ENCODE measurements at regions not wholly inside any gene's neighbourhood (a gene's known extent, or its start where the extent isn't known, plus 50 kb on each side); places are given as distances from the start of the nearest gene placed in this dataset.
A peak's percentile ranks its signal among the peaks of the same experiment; 100 is the strongest.
"Not testable (repeated sequence)": the region's sequence is repeated elsewhere in the genome, so short reads cannot be mapped to it uniquely, and the experiment has no call there.

GRCh38 chr6:109253366-109253765 is 128.9 kb downstream of the CD164 start:
- DNase-seq = no peak

- DNase-seq = no peak
Observed at GRCh38 chr6:109252261-109253041, 129.8 kb downstream of the CD164 start.

- no peak for DNase-seq
Observed at GRCh38 chr6:109251839-109252238, 130.4 kb downstream of the CD164 start.

DNA sequence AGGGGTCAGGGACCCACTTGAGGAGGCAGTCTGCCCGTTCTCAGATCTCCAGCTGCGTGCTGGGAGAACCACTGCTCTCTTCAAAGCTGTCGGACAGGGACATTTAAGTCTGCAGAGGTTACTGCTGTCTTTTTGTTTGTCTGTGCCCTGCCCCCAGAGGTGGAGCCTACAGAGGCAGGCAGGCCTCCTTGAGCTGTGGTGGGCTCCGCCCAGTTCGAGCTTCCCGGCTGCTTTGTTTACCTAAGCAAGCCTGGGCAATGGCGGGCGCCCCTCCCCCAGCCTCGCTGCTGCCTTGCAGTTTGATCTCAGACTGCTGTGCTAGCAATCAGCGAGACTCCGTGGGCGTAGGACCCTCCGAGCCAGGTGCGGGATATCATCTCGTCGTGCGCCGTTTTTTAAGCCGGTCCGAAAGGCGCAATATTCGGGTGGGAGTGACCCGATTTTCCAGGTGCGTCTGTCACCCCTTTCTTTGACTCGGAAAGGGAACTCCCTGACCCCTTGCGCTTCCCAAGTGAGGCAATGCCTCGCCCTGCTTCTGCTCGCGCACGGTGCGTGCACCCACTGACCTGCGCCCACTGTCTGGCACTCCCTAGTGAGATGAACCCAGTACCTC is 131.6 kb downstream of the CD164 start:
- not testable (repeated sequence) for DNase-seq

DNA sequence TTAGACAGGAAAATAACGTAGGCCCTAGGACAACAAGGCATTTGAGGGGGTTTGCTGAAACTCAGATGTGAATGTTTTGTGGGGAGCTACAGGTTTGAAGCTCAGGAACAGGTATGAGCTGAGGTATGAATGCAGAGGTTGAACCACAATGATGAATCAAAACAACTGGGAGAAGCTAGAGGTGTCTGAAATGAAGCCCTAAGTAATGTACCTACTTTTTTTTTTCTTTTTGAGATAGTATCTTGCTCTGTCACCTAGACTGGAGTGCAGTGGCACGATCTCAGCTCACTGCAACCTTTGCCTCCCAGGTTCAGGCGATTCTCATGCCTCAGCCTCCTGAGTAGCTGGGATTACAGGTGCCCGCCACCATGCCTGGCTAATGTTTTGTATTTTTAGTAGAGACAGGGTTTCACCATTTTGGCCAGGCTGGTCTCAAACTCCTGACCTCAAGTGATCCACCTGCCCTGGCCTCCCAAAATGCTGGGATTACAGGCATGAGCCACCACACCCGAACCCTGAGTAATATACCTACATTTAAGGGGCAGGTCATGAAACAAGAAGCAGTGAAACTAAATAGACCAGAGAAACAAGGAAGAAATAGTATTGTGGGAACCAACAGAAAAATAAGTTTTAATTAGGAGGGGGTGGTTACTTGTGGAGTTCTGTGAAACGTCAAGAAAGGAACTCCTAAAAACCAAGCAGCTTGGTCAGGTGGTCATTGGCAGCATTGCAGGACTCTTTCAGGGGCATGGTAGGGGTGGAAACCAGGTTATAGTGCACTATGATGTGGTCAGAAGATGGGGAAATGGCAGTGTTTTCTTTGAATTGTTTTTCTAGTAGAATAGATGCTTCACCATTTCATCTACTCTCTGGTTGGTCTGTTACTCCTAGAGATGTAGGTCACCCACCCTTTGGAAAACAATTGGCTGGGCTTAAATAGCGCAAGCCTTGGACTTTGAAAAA is 138.1 kb downstream of the CD164 start:
- no peak for DNase-seq

GRCh38 chr6:109242925-109243324 is 139.3 kb downstream of the CD164 start:
- no peak for DNase-seq

DNA sequence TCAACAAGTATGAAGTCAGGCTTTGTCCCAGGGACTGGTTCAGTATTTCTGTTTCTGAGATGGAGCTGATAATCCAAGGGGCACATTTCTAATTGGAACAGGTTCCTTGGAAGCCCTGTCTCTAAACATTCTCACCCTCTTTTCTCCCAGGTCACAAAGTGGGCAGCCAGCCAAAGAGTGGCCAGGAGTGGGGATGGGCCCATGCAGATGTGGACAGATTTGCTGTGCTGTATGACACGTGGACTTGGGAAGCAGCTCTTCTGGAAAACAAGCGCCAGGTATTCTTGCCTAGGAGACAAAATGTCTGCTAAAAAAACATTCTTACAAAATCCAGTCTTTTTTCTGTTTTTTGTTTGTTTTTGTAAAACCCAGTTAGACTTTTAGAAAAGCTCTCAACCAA is 140.2 kb downstream of the CD164 start:
- no peak for DNase-seq

DNA sequence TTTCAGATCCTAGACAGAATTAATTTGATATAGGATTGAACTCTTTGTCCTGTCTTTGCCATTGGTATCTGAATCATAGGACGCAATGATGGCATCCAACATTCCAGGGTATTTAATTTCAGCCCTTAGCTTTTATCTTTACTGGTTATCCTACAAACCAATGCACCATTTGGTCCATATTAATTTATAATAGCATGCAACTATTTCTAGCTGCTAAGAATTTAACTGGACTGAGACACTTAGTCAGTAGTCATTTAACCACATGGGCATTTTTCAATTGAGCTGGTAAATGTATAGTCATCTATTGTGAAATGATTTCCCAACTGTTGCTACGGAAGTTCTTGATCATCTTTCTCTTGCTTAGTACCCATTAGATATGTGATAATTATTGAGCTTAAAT is 141.1 kb downstream of the CD164 start:
- DNase-seq = no peak

DNA sequence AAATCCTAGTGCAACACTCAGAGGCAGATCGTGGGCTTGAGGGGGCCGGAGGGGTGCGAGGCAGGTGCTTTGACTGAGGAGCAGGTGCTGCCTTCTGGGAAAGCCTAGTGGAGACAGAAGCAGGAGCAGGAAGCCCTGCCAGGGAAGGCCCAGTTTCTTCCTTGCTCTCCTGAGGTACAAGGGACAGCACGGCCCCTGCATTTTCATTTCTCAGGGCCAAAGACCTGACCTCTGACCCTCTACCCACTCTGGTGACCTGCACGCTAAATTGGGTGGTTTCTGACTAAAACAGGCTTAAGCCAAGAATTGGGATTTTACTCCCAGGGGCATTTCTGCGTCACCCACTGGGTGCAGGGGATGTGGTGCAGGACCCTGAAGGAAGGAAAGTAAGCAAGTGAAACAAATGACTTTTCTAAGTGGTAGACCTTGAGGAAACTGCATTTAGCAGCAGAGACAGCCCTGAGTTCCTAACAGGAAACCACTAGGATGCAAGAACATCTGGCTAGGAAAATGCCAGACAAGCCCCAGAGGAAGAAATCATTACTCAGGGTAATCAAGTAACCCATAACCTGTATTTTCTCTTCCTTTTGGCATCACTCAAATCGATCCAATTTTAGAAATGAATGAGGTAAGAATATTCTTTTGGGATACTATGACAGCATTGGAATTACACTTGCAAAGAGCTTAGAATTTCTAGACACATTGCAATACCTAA is 141.7 kb downstream of the CD164 start:
- DNase-seq = no peak

DNA sequence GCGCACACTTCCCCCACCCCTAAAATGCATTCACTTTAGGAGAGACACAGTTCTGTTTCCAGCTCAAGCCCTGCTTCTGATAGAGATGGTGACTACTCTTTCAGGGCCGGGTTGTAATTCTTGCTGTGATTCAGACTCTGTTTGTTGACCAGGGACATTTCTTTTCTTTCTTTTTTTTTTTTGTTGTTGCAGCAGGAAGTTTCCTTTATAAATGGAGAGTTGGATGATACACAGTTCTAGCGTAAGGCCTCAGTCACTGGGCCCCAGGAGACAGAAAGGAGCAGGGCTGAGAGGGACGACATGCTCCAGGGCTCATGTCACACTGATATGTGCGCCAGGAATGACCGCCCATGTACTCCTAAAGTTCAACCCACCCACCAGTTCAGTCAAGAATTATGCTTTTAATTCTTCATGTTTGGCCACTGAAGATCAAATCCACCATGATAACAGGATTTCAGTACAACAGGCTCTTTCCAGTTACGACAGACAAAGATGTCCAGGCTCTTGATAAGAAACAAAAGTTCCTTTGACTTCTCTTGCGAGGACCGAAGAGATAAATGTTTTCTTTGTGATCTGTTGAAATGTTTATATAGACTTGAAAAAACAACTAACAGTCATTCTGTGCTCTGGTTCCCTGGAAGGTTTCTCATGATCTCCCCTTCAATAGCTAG is 142.5 kb downstream of the CD164 start:
- DNase-seq = no peak

DNA sequence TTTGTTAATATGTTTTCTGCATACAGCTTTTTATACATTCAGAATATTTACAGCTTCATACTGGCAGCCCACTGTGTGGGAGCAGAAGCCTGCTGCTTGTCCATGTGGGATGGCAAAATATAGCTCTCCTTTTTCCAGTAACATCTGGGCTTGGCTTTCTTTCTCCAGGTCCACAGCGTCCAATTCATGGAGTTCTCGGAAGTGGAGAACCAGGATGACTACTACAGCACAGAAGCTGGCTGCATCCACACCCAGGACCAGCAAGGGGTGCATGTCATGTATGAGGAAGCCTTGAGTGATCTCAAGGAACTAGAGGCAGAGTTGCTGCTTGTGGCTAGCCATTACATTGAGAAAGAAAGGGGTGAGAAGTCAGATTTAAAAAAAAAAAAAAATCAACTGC is 143.1 kb downstream of the CD164 start:
- no peak for DNase-seq

DNA sequence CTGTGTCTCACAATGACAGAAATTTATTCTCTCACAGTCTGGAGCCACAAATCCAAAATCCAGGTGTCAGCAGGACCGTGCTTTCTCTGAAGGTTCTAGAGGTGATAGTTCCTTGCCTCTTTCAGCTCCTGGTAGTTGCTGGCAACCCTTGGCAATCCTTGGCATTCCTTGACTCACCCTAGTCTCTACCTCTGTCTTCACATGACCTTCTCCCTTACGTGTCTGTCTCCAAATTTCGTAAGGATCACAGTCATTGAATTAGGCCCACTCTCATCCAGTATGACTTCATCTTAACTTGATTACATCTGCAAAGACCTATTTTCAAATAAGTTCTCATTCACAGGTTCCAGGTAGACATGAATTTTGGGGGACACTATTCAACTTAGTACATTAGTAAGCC is 143.1 kb downstream of the CEP57L1 start:
- no peak for DNase-seq

DNA sequence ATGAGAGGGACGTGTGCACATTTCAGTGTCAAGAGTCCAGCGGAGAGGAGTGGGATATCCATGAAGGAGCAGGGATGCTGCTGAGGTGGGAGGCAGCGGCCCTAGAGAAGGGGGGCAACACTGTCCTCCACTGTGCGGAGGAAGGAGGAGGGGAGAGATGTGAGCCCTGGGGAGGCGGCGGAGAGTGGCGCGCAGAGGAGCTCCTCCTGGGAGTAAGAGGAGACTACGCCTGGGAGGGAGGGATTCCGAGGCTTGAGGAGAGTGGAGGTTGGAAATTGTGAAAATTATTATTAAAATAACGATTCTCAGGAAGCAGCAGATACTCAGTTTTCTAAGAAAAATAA is 142.7 kb downstream of the CEP57L1 start:
- DNase-seq = no peak

- peak; percentile 7 for DNase-seq
Observed at GRCh38 chr6:109237077-109237985, 142.0 kb downstream of the CEP57L1 start.

DNA sequence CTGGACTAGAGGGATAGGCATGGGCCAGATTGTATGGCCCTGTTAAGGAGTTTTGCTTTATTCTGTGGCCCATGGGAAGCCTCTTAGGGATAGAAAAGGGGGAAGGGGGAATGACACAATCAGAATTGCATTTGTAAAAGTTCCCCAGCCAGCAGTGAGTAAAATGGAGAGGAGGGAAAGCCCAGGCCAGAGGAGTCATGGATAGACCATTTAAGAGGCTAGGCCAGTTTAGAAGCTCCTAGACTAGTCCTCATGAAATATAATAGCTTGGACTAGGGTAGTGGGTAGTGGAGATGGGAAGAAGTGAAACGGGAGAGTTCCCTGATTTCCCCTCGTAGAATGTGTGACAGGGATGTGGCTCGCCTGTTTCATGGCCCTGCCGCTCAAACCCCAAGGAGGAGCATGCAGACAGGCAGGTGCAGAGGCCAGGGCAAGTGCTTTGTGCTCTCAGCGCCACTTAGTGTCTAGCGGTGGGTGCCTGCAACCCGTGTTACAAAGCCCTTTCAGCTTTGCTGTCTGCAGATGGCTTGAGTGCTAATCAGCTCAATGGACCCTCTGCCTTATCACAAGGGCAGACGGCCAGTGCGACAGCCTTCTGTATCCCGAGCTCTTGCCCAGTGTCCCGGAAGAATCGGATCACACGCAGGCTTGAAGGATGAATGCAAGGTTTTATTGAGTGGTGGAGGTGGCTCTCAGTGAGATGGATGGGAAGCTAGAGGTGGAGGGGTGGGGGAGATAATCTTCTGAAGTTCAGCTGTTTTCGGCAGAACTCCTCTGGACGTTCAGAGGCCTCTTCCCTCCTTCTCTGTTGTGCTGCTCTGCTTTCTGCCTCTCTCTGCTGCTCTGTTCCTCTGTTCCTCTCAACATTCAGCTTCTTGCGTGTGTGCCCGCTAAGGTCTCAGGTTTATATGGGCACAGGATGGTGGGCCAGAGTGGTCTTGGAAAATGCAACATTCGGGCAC is 141.1 kb downstream of the CEP57L1 start:
- peak; percentile 18 for DNase-seq

DNA sequence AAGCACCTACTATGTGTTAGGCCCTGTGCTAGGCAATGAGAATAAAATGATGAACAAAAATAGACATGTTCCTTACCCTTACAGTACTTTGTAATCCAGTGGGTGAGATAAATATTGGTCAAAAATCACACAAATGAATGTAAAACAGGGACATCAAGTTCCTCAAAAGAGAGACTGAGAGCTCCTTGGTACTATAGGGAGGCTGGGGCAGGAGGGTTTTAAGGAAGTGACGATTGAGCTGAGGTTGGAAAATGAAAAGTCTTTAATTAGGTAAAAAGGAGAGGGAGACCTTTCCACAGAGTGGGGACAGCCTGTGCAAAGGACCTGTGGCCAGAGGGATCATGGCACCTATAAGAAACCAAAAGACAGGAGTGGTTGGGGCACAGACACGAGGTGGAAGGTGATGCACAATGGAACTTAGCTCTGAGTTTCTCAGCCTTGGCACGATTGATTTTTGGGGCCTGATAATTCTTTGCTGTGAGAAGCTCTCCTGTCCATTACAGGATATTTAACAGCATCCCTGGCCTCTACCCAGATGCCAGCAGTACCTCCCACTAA is 140.3 kb downstream of the CEP57L1 start:
- no peak for DNase-seq

- no peak for DNase-seq
Observed at GRCh38 chr6:109230453-109230852, 135.1 kb downstream of the CEP57L1 start.

GRCh38 chr6:109229536-109229935 is 134.2 kb downstream of the CEP57L1 start:
- DNase-seq = no peak

- no peak for DNase-seq
Observed at GRCh38 chr6:109227646-109228045, 132.3 kb downstream of the CEP57L1 start.

DNA sequence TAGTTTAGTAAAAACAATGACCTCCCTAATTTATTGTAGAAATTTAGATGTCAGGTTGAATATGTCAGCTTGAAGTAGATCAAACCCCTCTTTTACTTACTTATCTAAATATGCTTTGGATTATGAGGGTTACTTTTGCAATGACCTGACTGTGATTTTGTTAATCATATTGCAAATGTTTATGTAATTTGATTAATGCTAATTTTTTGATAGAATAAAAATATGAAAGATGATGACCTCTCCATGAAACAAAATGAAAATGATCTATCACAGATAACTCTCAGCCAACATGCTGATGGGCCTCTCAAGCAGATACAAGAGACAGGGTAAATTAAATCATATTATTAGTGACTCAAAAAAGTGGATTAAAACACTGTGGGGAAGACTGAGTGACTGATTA is 131.0 kb downstream of the CEP57L1 start:
- DNase-seq = no peak

Data from CD4-positive, alpha-beta T cell treated with Interferon gamma for 1 hour (primary cell).